ENCODE measurements at regions not wholly inside any gene's neighbourhood (a gene's known extent, or its start where the extent isn't known, plus 50 kb on each side); places are given as distances from the start of the nearest gene placed in this dataset.

DNA sequence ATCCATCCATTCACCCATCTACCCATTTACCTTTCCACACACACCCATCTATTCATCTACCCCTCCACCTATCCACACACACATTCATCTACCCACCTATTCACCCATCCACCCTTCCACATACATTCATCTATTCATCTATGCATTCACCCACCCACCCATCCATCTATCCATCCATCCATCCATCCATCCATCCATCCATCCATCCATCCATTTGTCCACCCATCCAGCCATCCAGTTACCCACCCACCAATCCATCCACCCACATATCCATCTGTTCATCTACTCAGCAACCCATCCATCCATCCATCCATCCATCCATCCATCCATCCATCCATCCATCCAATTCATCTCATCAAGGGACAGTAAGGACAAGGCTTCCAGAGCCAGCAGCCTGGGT lies 74.0 kb downstream of the INHBB start:
- no peak for DNase-seq (ENCODE audit: extremely low read depth, low read depth)
- no peak for TF ChIP-seq CTCF (IDR thresholded peaks at IDR 0.05; ENCODE audit: low read depth, low read length)

DNA sequence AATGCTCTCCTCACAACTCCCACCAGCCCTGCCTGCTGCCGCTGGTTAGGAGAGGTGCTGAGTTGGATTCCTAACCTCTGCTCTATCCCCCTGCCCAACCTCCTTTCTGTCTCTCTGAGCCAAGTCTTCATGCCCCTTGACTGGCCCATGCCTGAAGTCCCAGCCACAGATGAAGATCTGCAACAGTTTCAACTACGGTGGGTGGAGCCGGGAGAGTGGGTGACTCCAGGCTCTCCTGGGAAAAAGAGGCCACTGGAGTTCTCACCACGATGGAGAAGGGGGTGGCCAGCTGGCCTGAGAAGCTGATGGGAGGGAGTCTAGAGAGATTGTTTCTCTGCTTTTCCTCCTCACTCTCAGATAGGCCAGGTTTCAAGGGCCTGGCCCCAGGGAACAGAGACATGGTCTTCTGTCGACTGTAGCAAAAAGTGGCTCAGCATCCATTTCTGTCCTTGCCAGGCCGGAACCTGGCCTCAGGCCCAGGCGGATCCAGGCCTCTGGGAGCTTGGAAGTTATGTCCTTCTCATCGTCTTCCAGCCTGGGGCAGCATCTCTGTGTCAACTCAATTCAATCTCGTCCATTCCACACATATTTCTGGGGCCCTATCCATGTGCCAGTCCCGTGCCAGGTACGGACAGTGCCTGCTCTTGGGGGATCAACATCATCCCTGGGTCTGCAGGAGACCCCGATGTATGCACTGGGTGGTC lies 75.3 kb downstream of the INHBB start:
- TF ChIP-seq CTCF (IDR thresholded peaks at IDR 0.05; ENCODE audit: low read depth, low read length) = no peak
- no peak for DNase-seq (ENCODE audit: extremely low read depth, low read depth)

GRCh38 chr2:120421830-120422175 lies 75.9 kb downstream of the INHBB start:
- no peak for TF ChIP-seq CTCF (IDR thresholded peaks at IDR 0.05; ENCODE audit: low read depth, low read length)
- DNase-seq (ENCODE audit: extremely low read depth, low read depth) = no peak

DNA sequence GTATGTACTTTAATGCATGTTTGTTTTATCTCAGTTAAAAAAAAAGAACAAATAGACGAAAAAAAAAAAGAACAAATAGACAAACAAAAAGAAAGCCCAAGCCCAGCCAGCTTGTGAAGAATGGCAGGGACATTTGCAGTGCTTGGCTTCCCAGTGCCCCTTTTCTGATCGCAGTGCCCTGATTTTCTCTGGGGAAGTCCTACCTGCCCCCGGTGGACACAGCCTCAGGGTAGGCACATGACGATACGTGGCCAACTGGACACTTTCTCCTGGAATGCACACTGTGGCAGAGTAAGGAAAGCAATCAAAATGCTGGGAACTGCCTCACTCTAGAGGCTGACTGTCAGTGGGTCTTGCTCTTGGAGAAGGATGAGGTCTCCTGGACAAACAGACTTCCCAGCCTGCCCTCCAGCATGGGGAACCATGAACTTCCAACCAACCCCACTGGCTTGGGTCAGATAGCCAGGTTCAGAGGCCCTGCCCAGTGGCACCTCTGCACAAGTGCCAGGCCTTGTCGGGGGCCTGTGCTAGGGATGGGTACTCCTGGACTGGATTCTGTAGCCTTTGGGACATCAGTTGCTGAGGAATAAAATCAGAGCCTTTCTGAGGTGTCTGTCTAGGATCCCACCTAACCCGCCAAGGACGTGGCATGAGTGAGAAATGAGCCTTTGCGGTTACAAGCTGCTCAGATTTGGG lies 76.7 kb downstream of the INHBB start:
- no peak for DNase-seq (ENCODE audit: extremely low read depth, low read depth)
- TF ChIP-seq CTCF (IDR thresholded peaks at IDR 0.05; ENCODE audit: low read depth, low read length) = no peak

DNA sequence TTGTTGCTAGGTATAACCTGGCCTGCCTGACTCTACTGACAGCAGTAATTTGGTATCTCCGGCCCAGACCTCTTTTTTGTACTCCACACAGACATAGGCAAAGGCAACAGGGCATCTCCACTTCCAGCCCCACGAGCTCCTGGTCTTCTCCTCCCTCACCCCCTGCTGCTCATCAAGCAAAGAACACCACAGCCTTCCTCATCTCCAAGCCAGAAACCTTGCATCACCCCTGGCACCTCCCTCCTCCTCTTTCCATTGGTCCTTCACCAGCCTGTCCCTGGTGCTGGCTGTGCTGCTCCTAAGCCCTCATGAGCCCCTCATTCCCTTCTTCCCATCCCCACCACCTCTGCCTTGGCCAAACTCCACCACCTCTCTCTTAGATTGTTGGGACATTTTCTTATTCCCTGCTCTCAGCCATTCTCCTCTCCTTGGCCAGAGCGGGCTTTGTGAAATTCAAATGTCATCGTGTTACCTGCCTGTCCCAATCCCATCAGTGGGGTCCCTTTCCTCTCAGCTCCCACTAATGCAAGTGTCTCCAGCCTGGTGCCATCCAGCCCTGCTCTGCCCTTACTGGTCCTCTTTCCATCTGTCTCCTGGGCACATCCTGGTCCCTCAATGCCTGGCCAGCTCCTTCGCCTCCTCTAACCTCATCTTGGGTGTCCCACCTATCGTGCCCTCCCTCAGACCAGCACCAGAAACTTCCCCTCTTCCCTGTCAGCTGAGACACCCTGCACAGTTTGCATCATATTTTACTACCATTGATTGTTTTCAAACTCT lies 77.4 kb downstream of the INHBB start:
- no peak for TF ChIP-seq CTCF (IDR thresholded peaks at IDR 0.05; ENCODE audit: low read depth, low read length)
- DNase-seq (ENCODE audit: extremely low read depth, low read depth) = no peak

GRCh38 chr2:120424274-120424796 lies 78.4 kb downstream of the INHBB start:
- no peak for TF ChIP-seq CTCF (IDR thresholded peaks at IDR 0.05; ENCODE audit: low read depth, low read length)
- no peak for DNase-seq (ENCODE audit: extremely low read depth, low read depth)

DNA sequence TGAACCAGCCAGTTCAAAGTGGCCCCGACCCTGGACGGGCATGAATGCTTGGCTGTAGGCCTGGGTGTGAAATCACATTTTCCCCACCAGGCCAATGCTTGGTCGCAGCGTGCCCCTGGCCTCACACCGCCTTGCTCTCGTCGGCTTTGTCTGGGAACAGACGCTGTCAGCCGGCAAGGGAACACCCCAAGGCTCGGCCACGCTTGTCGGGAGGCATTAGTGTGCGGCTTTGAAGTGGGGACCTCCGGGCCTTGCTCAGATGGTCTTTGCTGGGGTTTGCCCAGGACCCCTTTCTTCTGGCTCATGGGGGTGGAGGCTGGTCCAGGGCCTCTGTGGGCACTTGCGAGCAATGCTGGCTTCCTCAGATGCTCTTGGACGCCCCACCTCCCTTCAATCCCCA lies 79.1 kb downstream of the INHBB start:
- no peak for TF ChIP-seq CTCF (IDR thresholded peaks at IDR 0.05; ENCODE audit: low read depth, low read length)
- no peak for DNase-seq (ENCODE audit: extremely low read depth, low read depth)

All from AG09319 (cell line).